GM10266 (cell line): ENCODE measurements at regions not wholly inside any gene's neighbourhood (a gene's known extent, or its start where the extent isn't known, plus 50 kb on each side); places are given as distances from the start of the nearest gene placed in this dataset.

Experiments used
- DNase-seq: peaks from one replicate; pipeline ENCODE4 v3.0.0; 2012; ENCODE audit errors: extremely low spot score
- TF ChIP-seq, protein P1 (sequence below): IDR thresholded peaks from 2 replicates; pipeline ENCODE4 v1.5.1; 2012; ENCODE audit warnings: mild to moderate bottlenecking, low read depth; ENCODE audit not compliant: control insufficient read depth, insufficient read depth; ENCODE audit errors: missing control alignments

- TF ChIP-seq, protein P1, sequence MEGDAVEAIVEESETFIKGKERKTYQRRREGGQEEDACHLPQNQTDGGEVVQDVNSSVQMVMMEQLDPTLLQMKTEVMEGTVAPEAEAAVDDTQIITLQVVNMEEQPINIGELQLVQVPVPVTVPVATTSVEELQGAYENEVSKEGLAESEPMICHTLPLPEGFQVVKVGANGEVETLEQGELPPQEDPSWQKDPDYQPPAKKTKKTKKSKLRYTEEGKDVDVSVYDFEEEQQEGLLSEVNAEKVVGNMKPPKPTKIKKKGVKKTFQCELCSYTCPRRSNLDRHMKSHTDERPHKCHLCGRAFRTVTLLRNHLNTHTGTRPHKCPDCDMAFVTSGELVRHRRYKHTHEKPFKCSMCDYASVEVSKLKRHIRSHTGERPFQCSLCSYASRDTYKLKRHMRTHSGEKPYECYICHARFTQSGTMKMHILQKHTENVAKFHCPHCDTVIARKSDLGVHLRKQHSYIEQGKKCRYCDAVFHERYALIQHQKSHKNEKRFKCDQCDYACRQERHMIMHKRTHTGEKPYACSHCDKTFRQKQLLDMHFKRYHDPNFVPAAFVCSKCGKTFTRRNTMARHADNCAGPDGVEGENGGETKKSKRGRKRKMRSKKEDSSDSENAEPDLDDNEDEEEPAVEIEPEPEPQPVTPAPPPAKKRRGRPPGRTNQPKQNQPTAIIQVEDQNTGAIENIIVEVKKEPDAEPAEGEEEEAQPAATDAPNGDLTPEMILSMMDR: no peak
- no peak for DNase-seq
Measured at GRCh38 chr17:17412326-17412725, 64.5 kb upstream of the MED9 start.

GRCh38 chr17:17413215-17413792 is 63.5 kb upstream of the MED9 start:
- DNase-seq: no peak

GRCh38 chr17:17413821-17414220 is 63.0 kb upstream of the MED9 start:
- DNase-seq: no peak
- TF ChIP-seq, protein P1: no peak

More at GRCh38 chr17:17413215-17413792, 63.5 kb upstream of the MED9 start:
- TF ChIP-seq, protein P1: no peak

- DNase-seq: no peak
- TF ChIP-seq, protein P1: no peak
Measured at GRCh38 chr17:17414341-17414805, 62.4 kb upstream of the MED9 start.

- DNase-seq: no peak
- TF ChIP-seq, protein P1: no peak
Measured at GRCh38 chr17:17415006-17415405, 61.8 kb upstream of the MED9 start.

- peak; percentile 71 for DNase-seq
- TF ChIP-seq, protein P1: no peak
Measured at GRCh38 chr17:17416007-17416399, 60.8 kb upstream of the MED9 start.

DNA sequence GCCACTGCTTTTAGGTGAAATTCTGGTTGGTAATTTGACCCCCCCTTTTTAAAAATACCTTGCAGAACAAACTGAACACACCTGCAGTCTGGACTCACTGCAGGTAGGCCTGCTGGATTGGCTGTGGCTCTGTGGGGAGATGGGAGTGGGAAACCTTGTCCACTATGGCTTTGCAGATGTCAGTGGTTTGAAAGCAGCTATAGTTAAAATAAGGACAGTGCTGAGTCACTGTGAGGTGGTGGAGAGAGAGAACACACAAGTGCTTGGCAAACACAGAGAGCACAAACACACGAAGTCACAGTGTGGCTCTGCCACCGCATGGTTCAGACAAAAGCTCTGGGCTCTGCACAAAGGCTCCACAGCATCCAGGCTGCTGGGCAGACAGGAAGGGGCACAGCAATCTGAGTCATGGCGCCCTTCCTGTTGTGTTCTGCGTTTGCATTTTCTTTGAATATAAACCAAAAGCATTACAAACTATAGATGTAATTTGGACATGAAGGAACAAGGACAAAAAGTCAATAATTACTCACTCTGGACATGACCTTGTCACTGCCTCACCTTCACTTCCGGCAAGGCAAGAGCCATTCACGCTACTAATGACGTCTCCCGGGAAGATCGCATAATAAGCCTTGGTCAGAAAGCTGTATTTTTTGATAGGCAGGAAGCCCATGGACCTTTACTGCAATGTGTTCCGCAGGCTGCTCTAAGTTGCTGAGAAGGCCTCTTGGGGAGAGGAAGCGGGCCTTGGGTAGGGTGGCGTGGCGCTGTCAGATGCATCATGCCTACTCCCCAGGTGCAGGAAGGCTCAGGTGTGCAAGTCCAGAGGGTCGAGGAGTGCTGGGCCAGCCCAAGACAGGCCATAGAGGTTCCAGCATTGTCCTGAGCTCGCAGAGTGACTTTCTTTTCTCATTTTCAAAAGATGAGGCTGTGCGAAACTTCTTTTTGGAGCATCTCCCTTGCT is 60.1 kb upstream of the MED9 start:
- DNase-seq: no peak
- TF ChIP-seq, protein P1: no peak
